ENCODE measurements at regions not wholly inside any gene's neighbourhood (a gene's known extent, or its start where the extent isn't known, plus 50 kb on each side); places are given as distances from the start of the nearest gene placed in this dataset.
"Not testable (repeated sequence)": the region's sequence is repeated elsewhere in the genome, so short reads cannot be mapped to it uniquely, and the experiment has no call there.

DNA sequence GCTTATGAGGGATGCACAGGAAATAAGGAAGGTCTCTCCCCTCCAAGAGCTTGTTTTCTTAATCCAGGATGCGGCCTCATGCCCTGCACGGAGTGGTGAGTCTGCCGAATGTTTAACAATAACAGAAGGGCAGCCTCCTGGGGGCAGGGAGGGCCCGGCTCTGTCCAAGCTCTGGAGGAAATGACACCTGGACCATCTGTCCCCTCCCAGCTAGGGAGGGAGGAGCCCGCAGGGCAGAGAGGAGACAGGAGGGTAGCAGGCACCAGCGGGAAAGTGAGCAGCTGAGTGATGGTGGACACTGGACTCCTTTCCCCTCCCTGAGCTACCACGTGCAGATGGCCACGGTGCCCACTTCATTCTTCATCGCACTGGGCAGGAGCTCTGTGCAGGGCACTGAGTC, 398.2 kb upstream of the MYT1L start:
- no peaks in the 10 kb centered on the region for H3K36me3 ChIP-seq (replicated peaks)
- no peak for DNase-seq (ENCODE audit: low spot score in 2 of 2)
- in situ Hi-C loops (cut with MboI; ENCODE audit: low sequenced_read_pairs) = no loop called here
- no peaks in the 10 kb centered on the region for H3K27me3 ChIP-seq (ENCODE audit: low read depth)
- H3K4me3 ChIP-seq = no peak overlapping the region
- no peaks in the 10 kb centered on the region for H3K9me3 ChIP-seq
- no peaks in the 10 kb centered on the region for H3K4me1 ChIP-seq

DNA sequence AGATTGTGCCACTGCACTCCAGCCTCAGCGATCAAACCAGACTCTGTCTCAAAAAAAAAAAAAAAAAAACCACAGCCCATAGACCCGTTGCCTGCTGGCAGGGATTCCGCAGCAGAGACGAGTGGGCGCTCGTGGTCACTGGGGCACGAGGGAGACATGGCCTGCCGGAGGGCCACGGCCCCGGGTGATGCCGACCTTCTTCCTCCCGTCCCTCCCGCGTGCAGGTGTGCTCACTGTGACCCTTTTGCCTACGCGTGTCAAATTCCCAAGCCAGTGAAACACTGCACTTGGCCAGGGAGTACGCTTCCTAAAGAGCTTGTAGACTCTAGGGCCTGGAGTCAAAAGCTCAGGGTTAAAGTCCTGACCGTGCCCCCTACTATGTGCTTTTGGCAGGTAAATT, 397.6 kb upstream of the MYT1L start:
- no peaks in the 10 kb centered on the region for H3K36me3 ChIP-seq (replicated peaks)
- in situ Hi-C loops (cut with MboI; ENCODE audit: low sequenced_read_pairs) = no loop called here
- no peaks in the 10 kb centered on the region for H3K9me3 ChIP-seq
- no peaks in the 10 kb centered on the region for H3K27me3 ChIP-seq (ENCODE audit: low read depth)
- H3K4me3 ChIP-seq = no peak overlapping the region
- H3K4me1 ChIP-seq = no peaks in the 10 kb centered on the region
- no peak for DNase-seq (ENCODE audit: low spot score in 2 of 2)

DNA sequence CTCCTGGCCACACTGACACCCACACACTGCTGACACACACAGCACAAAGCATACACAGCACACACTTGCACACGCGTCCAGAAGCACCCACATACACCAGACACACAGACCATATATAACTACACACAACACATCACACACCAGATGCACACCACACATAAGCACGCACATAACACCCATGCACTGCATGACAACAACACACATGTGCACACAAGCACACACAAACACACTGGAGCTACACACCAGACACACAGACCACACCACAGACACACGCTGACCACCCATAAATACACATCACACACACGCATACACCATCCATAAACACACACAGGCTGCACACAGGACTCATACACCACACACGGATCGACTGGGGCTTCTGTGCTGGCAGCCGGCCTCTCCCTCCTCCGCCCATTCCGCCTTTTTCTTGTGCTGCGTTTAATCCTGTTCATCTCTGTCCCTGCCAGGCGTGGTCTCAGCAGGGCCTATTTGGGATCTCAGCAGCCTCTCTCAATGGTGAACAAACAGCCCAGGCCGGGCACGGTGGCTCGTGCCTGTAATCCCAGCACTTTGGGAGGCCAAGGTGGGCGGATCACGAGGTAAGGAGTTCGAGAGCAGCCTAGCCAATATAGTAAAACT, 396.9 kb upstream of the MYT1L start:
- DNase-seq (ENCODE audit: low spot score in 2 of 2) = no peak
- H3K4me3 ChIP-seq = no peak overlapping the region
- in situ Hi-C loops (cut with MboI; ENCODE audit: low sequenced_read_pairs) = no loop called here
- no peaks in the 10 kb centered on the region for H3K4me1 ChIP-seq
- H3K36me3 ChIP-seq (replicated peaks) = no peaks in the 10 kb centered on the region
- H3K27me3 ChIP-seq (ENCODE audit: low read depth) = no peaks in the 10 kb centered on the region
- H3K9me3 ChIP-seq = no peaks in the 10 kb centered on the region

DNA sequence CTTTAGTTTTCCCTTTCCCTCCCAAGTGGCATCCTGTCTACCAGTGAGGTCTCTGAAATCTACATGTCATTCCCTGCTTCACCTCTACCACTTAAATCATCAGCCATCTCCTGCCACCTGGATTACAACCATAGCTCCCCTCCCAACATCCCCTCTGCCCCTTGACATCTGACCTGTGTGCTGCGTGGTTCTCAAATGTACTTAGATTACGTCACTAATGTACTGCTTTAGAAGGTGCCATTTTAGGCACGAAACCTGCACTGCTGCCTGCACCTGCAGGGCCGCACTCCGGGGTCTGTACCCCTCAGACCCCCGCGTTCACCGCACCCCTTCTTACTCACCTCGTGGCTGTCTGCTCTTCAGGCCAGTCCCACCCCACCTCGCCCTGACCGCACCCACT, 395.1 kb upstream of the MYT1L start:
- H3K4me1 ChIP-seq = no peaks in the 10 kb centered on the region
- no peaks in the 10 kb centered on the region for H3K36me3 ChIP-seq (replicated peaks)
- in situ Hi-C loops (cut with MboI; ENCODE audit: low sequenced_read_pairs) = no loop called here
- no peak for DNase-seq (ENCODE audit: low spot score in 2 of 2)
- no peaks in the 10 kb centered on the region for H3K27me3 ChIP-seq (ENCODE audit: low read depth)
- H3K4me3 ChIP-seq = no peak overlapping the region
- H3K9me3 ChIP-seq = no peaks in the 10 kb centered on the region

DNA sequence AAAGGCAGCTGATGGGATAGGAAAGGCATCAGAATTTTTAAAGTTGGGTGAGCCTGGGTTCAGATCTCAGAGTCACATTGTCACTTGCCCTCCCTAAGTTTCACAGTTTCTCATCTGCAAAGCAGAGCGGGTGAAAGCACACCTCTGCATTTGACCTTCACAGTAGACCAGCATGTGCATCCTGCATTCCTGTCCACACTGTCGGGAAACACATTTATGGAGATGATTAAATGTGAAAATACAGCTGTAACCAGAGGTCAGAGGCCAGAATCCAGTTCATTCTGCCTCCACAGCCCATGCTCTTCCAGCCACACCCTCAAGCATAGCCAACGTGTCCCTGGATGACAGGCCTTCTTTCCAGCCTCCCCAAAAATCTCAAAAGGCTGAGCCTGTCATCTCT, 392.0 kb upstream of the MYT1L start:
- Histone ChIP-seq H3K4me1 (no peaks in the 10 kb centered on the region), H3K27me3 (ENCODE audit: low read depth) (no peaks in the 10 kb centered on the region), H3K36me3 (replicated peaks) (no peaks in the 10 kb centered on the region), H3K4me3 (no peak overlapping the region), H3K9me3 (no peaks in the 10 kb centered on the region)
- in situ Hi-C loops (cut with MboI; ENCODE audit: low sequenced_read_pairs) = no loop called here
- no peak for DNase-seq (ENCODE audit: low spot score in 2 of 2)

DNA sequence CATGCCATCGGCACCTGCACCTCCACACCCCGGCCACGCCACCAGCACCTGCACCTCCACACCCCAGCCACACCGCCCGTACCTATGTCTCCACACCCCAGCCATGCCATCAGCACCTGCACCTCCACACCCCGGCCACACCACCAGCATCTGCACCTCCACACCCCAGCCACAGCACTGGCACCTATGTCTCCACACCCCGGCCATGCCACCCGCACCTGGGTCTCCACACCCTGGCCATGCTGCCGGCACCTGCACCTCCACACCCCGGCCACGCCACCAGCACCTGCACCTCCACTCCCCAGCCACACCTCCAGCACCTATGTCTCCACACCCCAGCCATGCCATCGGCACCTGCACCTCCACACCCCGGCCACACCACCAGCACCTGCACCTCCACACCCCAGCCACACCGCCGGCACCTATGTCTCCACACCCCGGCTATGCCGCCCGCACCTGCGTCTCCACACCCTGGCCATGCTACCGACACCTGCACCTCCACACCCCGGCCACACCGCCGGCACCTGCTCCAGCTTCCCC, 390.3 kb upstream of the MYT1L start:
- no peaks in the 10 kb centered on the region for H3K9me3 ChIP-seq
- in situ Hi-C loops (cut with MboI; ENCODE audit: low sequenced_read_pairs) = no loop called here
- no peaks in the 10 kb centered on the region for H3K36me3 ChIP-seq (replicated peaks)
- no peak overlapping the region for H3K4me3 ChIP-seq
- H3K27me3 ChIP-seq (ENCODE audit: low read depth) = no peaks in the 10 kb centered on the region
- DNase-seq (ENCODE audit: low spot score in 2 of 2) = no peak
- H3K4me1 ChIP-seq = no peaks in the 10 kb centered on the region

DNA sequence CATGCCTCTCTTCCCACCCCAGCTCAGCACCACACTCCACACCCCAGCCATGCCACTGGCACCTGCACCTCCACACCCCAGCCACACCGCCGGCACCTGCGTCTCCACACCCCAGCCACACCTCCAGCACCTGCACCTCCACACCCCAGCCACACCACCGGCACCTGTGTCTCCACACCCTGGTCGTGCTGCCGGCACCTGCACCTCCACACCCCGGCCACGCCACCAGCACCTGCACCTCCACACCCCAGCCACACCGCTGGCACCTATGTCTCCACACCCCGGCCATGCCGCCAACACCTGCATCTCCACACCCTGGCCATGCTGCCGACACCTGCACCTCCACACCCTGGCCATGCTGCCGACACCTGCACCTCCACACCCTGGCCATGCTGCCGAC, 389.7 kb upstream of the MYT1L start:
- DNase-seq (ENCODE audit: low spot score in 2 of 2); H3K9me3 ChIP-seq; H3K4me1 ChIP-seq; H3K36me3 ChIP-seq (replicated peaks); H3K27me3 ChIP-seq (ENCODE audit: low read depth); in situ Hi-C loops (cut with MboI; ENCODE audit: low sequenced_read_pairs); H3K4me3 ChIP-seq: not testable (repeated sequence)

DNA sequence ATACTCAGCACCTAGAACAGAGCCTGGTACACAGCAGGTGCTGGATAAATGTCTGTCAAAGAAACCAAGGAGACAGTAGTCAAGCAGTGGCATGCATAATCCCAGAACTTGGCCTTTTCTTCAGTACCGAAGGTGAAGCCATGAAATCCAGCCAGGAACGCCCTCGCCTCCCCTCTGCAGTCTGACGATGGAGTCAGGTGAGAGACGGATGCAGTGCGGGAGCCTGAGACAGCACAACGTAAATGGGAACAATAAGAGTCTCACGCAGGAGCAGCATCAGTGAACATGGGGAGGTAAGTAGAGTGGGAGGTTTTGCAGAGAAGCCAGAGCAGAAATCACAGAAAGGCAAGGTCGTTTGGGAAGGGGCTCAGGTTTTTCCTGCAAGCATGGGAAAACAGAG, 389.3 kb upstream of the MYT1L start:
- no peak for DNase-seq (ENCODE audit: low spot score in 2 of 2)
- Histone ChIP-seq H3K4me1 (no peaks in the 10 kb centered on the region), H3K27me3 (ENCODE audit: low read depth) (no peaks in the 10 kb centered on the region), H3K4me3 (no peak overlapping the region), H3K36me3 (replicated peaks) (no peaks in the 10 kb centered on the region), H3K9me3 (no peaks in the 10 kb centered on the region)
- in situ Hi-C loops (cut with MboI; ENCODE audit: low sequenced_read_pairs) = no loop called here

DNA sequence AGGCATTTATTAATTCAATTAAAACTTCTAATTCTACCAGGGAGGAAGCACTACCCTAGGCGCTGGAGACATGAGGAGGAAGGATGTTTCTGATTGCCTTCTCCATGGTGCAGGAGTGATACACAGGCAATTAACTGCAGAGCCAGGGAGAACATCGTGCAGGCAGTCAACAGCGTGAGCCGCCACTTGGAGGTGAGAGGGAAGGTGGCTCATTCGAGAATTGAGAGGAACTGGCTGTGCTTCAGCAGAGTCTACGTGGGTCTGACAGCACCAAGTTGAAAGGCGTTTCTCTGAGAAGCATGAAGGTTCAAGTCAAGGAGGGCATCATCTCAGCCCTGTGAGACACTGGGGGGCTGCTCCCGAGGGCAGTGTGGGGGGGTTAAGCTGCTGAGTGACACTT, 388.7 kb upstream of the MYT1L start:
- in situ Hi-C loops (cut with MboI; ENCODE audit: low sequenced_read_pairs) = no loop called here
- Histone ChIP-seq H3K9me3 (no peaks in the 10 kb centered on the region), H3K4me3 (no peak overlapping the region), H3K36me3 (replicated peaks) (no peaks in the 10 kb centered on the region), H3K4me1 (no peaks in the 10 kb centered on the region), H3K27me3 (ENCODE audit: low read depth) (no peaks in the 10 kb centered on the region)
- no peak for DNase-seq (ENCODE audit: low spot score in 2 of 2)

DNA sequence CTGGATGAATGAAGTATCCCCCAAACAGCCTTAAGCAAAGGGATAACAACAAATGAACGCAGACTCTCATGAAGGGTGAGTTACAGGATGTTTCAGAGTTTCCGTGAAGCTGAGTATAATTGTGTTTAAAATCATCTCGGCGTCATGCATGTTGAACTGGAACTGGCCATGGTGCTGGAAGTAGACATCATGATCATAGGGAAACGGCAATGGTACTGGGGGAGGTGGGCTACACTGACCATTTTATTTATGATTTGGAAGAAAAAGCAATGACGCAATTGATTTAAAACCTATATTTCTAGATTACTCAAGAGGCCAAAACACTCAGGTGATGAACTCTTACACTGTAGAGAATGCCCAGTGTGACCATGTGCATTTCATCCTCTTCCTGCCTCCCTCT, 387.9 kb upstream of the MYT1L start:
- Histone ChIP-seq H3K4me3 (no peak overlapping the region), H3K36me3 (replicated peaks) (no peaks in the 10 kb centered on the region), H3K9me3 (no peaks in the 10 kb centered on the region), H3K4me1 (no peaks in the 10 kb centered on the region), H3K27me3 (ENCODE audit: low read depth) (no peaks in the 10 kb centered on the region)
- in situ Hi-C loops (cut with MboI; ENCODE audit: low sequenced_read_pairs) = no loop called here
- DNase-seq (ENCODE audit: low spot score in 2 of 2) = no peak

DNA sequence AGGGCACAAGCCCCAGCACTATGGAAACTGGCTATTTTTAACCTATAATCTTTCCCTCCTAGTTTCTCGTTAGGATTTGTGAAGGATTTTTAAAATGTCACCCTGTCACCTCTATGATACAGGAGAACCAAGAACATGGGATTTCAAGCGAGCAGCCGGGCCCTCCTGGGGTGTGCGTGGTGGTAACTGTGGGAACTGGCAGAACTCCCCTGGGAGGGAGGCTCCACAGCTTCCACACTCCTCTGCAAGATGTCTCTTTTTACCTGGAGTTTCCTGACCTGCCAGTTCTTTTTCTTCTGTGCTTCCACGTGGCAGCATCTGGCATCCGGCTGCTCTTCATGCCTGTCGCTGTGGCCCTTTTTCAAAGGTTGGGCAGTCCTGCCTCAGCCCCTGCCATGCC, 386.3 kb upstream of the MYT1L start:
- in situ Hi-C loops (cut with MboI; ENCODE audit: low sequenced_read_pairs) = no loop called here
- H3K4me3 ChIP-seq = no peak overlapping the region
- no peak for DNase-seq (ENCODE audit: low spot score in 2 of 2)
- H3K4me1 ChIP-seq = no peaks in the 10 kb centered on the region
- no peaks in the 10 kb centered on the region for H3K27me3 ChIP-seq (ENCODE audit: low read depth)
- H3K36me3 ChIP-seq (replicated peaks) = no peaks in the 10 kb centered on the region
- no peaks in the 10 kb centered on the region for H3K9me3 ChIP-seq

DNA sequence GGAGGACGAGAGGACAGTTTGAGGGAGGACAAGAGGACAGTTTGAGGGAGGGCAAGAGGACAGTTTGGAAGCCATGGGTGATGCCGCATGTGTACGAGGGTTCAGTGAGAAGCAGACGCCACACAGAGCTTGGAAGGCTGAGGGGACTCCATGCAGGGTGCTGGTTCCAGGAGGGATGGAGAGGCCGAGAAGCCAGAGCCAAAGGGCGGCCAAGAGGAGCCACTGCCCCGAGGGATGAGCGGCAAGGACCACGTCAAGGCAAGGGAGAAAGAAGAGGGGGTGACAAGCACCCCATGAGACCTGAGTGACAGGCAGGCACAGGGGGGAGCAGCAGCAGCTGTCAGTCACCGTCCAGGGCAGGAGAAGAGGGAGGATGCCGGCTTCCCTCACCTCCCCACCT, 385.7 kb upstream of the MYT1L start:
- DNase-seq (ENCODE audit: low spot score in 2 of 2) = no peak
- Histone ChIP-seq H3K9me3 (no peaks in the 10 kb centered on the region), H3K4me1 (no peaks in the 10 kb centered on the region), H3K4me3 (no peak overlapping the region), H3K36me3 (replicated peaks) (no peaks in the 10 kb centered on the region), H3K27me3 (ENCODE audit: low read depth) (no peaks in the 10 kb centered on the region)
- in situ Hi-C loops (cut with MboI; ENCODE audit: low sequenced_read_pairs) = no loop called here

DNA sequence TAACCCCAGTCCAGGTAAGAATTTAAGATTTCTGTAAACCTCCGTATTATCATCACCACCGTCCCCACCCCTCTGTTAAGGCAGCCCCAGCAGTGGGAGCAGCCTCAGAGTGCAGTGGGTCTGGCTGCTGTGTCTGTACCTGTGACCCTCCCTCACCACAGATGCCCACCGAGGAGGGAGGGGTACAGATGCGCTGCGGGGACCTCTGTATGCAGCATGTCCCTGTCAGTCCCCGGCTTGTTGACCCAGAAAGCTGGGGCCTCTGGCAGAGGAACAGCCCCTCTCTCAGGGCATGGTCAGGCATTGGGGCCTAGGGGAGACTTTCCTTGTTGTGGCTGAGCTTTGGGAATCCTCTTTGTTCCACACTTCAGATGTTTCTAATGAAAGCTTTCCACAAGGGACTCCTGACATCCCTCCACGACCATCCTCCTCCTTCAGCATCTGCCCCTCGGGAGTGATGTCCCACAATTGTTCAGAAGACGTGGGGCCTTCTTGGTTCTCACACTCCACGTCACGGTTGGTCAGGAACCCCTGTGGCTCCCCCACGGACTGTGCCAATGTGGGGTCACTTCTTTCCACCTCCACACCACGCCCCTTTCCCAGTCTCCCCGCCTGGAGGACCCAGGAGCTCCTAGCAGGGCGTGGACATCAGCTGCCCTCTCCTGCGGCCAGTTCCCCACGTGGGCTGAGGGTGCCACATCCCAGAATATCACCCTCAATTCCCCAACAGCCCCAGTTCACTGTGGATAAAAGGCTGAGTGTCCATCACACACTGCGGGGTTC, 384.2 kb upstream of the MYT1L start:
- H3K9me3 ChIP-seq = no peaks in the 10 kb centered on the region
- H3K4me3 ChIP-seq = no peak overlapping the region
- H3K4me1 ChIP-seq = no peaks in the 10 kb centered on the region
- no peaks in the 10 kb centered on the region for H3K36me3 ChIP-seq (replicated peaks)
- H3K27me3 ChIP-seq (ENCODE audit: low read depth) = no peaks in the 10 kb centered on the region
- in situ Hi-C loops (cut with MboI; ENCODE audit: low sequenced_read_pairs) = no loop called here
- DNase-seq (ENCODE audit: low spot score in 2 of 2) = no peak

DNA sequence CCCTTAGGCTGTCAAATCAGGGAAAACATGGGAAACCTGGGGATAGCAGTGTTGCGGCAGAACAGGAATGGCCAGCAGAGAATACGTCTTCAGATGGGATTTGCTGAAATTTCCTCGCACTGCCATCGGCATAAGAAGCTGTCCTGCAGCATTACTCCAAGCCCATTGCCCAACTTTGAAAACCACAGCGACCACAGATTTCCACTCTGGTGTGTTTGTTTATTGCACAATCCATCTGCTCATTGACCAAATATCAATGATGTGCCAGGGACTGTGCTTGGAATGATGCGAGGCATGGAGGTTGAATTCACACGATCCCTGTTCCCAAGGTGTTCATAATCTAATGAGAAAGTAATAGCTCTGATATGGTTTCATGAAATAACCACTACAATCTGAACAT, 383.3 kb upstream of the MYT1L start:
- Histone ChIP-seq H3K27me3 (ENCODE audit: low read depth) (no peaks in the 10 kb centered on the region), H3K36me3 (replicated peaks) (no peaks in the 10 kb centered on the region), H3K9me3 (no peaks in the 10 kb centered on the region), H3K4me1 (no peaks in the 10 kb centered on the region), H3K4me3 (no peak overlapping the region)
- no peak for DNase-seq (ENCODE audit: low spot score in 2 of 2)
- in situ Hi-C loops (cut with MboI; ENCODE audit: low sequenced_read_pairs) = no loop called here

DNA sequence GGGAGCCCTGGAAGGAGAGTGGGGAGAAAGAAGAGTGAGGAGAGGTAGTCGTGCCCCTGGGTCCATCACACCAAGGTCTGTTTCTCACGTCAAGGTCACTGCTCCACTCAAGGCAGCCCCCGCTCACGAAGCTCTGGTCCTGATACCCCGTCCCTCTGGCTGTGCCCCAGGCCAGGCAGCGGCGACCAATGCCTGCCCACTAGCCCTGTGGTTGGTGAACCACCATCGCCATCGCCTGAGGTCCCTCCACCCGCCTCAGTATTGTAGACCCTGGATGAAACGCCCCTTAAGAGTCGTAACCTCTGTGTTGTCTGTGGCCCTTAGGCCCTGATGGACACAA, 378.3 kb upstream of the MYT1L start:
- H3K9me3 ChIP-seq = no peaks in the 10 kb centered on the region
- no peaks in the 10 kb centered on the region for H3K4me1 ChIP-seq
- DNase-seq (ENCODE audit: low spot score in 2 of 2) = no peak
- H3K27me3 ChIP-seq (ENCODE audit: low read depth) = no peaks in the 10 kb centered on the region
- no peak overlapping the region for H3K4me3 ChIP-seq
- in situ Hi-C loops (cut with MboI; ENCODE audit: low sequenced_read_pairs) = no loop called here
- H3K36me3 ChIP-seq (replicated peaks) = no peaks in the 10 kb centered on the region
